PC-9 (cell line): ENCODE measurements at regions not wholly inside any gene's neighbourhood (a gene's known extent, or its start where the extent isn't known, plus 50 kb on each side); places are given as distances from the start of the nearest gene placed in this dataset.

Experiments used
- BruUV-seq: library from RNA; stranded (reverse); fragments of 400-500 nt; replicated peaks from 2 replicates; lab custom pipeline; 2021; lab: Mats Ljungman, UMichigan
- CTCF ChIA-PET: fragments of 300-600 bp; sonication (Branson Sonifier 250); formaldehyde crosslinking; loops from one replicate; lab custom pipeline; 2022; ENCODE audit warnings: antibody characterized with exemption; lab: Charles Lee
- POLR2A ChIA-PET: fragments of 300-600 bp; sonication (Branson Sonifier 250); formaldehyde crosslinking; loops from one replicate; lab custom pipeline; 2022; ENCODE audit warnings: antibody characterized with exemption; ENCODE audit not compliant: unreplicated experiment; lab: Charles Lee
- DNase-seq, 2 experiments: peaks; one replicate each; pipeline versions ENCODE4 v3.0.0 to v3.0.0-alpha.2; 2015 to 2022; ENCODE audit warnings: mixed read lengths in 1 of 2
- H2AFZ ChIP-seq: fragments of 200-600 bp; sonication (generic); 2 replicates; pipeline ENCODE4 v1.8.1; 2017; ENCODE audit warnings: antibody characterized with exemption
- H3F3A ChIP-seq: fragments of 200-600 bp; sonication (generic); 2 replicates; pipeline ENCODE4 v1.8.1; 2017; ENCODE audit warnings: antibody characterized with exemption, mild to moderate bottlenecking, low read depth; ENCODE audit not compliant: insufficient read depth
- H3K27ac ChIP-seq: fragments of 200-600 bp; sonication (generic); 2 replicates; pipeline ENCODE4 v1.6.1; 2016; ENCODE audit warnings: mixed run types
- H3K27me3 ChIP-seq: fragments of 200-600 bp; sonication (generic); 2 replicates; pipeline ENCODE4 v1.6.1; 2016; ENCODE audit warnings: low read depth, mixed run types; ENCODE audit not compliant: insufficient read depth
- H3K36me3 ChIP-seq: fragments of 200-600 bp; sonication (generic); 2 replicates; pipeline ENCODE4 v1.6.1; 2016; ENCODE audit warnings: low read depth, mixed run types
- H3K4me1 ChIP-seq: fragments of 200-600 bp; sonication (generic); replicated peaks from 2 replicates; pipeline ENCODE4 v1.6.1; 2016; ENCODE audit warnings: mixed run types; ENCODE audit not compliant: insufficient read depth
- H3K4me2 ChIP-seq: fragments of 200-600 bp; sonication (generic); 2 replicates; pipeline ENCODE4 v1.6.1; 2017; ENCODE audit warnings: mixed run types
- H3K4me3 ChIP-seq: fragments of 200-600 bp; sonication (generic); 2 replicates; pipeline ENCODE4 v1.6.1; 2016; ENCODE audit warnings: mixed run types
- H3K79me2 ChIP-seq: fragments of 200-600 bp; sonication (generic); 2 replicates; pipeline ENCODE4 v1.6.1; 2017; ENCODE audit warnings: low read depth, mixed run types
- H3K9me2 ChIP-seq: fragments of 200-600 bp; sonication (generic); 2 replicates; pipeline ENCODE4 v1.8.1; 2017; ENCODE audit warnings: mild to moderate bottlenecking; ENCODE audit not compliant: insufficient read depth
- H3K9me3 ChIP-seq: fragments of 200-600 bp; sonication (generic); 2 replicates; pipeline ENCODE4 v1.8.1; 2016; ENCODE audit warnings: low read depth; ENCODE audit not compliant: insufficient read depth
- H4K20me1 ChIP-seq: fragments of 200-600 bp; sonication (generic); 2 replicates; pipeline ENCODE4 v1.8.1; 2017; ENCODE audit not compliant: insufficient read depth
- CTCF ChIP-seq: fragments of 200-600 bp; sonication (generic); conservative IDR thresholded peaks from 2 replicates; pipeline ENCODE4 v1.6.1; 2017; ENCODE audit warnings: mixed run types, antibody characterized with exemption, mild to moderate bottlenecking, moderate library complexity
- EZH2 ChIP-seq: fragments of 200-600 bp; sonication (generic); IDR thresholded peaks from 2 replicates; pipeline ENCODE4 v1.8.0; 2017; ENCODE audit warnings: antibody characterized with exemption, low read depth
- intact Hi-C: fragments of 100-400 bp; cut with micrococcal nuclease; formaldehyde crosslinking; loops from one replicate; pipeline ENCODE4 v1.10.0; 2022; ENCODE audit not compliant: unreplicated experiment

GRCh38 chr9:78479441-78479840 is 182.5 kb downstream of the PSAT1 start:
- H3K4me1 ChIP-seq = no peaks in the 10 kb centered on the region
- no peak overlapping the region for H3K27ac ChIP-seq
- H3K9me3 ChIP-seq = no peaks in the 10 kb centered on the region
- CTCF ChIA-PET = no interaction called here
- no peaks in the 10 kb centered on the region for H3K36me3 ChIP-seq
- TF ChIP-seq CTCF (no peak), EZH2 (no peak)
- BruUV-seq = no TSS peak
- H3K27me3 ChIP-seq = no peaks in the 10 kb centered on the region
- no peaks in the 10 kb centered on the region for H3K9me2 ChIP-seq
- H3F3A ChIP-seq = no peaks in the 10 kb centered on the region
- H3K79me2 ChIP-seq = no peaks in the 10 kb centered on the region
- no peak for DNase-seq
- no peak overlapping the region for H3K4me2 ChIP-seq
- no peak overlapping the region for H2AFZ ChIP-seq
- no peak overlapping the region for H3K4me3 ChIP-seq
- POLR2A ChIA-PET = no interaction called here
- H4K20me1 ChIP-seq = no peaks in the 10 kb centered on the region
- intact Hi-C loops = no loop called here

- CTCF ChIA-PET = no interaction called here
- BruUV-seq = no TSS peak
- Histone ChIP-seq H3K4me2 (no peak overlapping the region), H3K27ac (no peak overlapping the region), H3K4me3 (no peak overlapping the region), H4K20me1 (no peaks in the 10 kb centered on the region), H3K27me3 (peaks cover 7% of the 10 kb centered on the region; the same call in 1 of the 2 replicates), H3K4me1 (no peaks in the 10 kb centered on the region), H3K9me3 (no peaks in the 10 kb centered on the region), H3K79me2 (no peaks in the 10 kb centered on the region), H3F3A (no peaks in the 10 kb centered on the region), H2AFZ (no peak overlapping the region), H3K36me3 (no peaks in the 10 kb centered on the region), H3K9me2 (no peaks in the 10 kb centered on the region)
- no peak for DNase-seq
- POLR2A ChIA-PET = no interaction called here
- intact Hi-C loops = no loop called here
- no peak for TF ChIP-seq CTCF
- no peak for TF ChIP-seq EZH2
Observed at GRCh38 chr9:78486661-78487060, 189.7 kb downstream of the PSAT1 start.

- POLR2A ChIA-PET = no interaction called here
- intact Hi-C loops = no loop called here
- no peaks in the 10 kb centered on the region for H3K9me2 ChIP-seq
- no peaks in the 10 kb centered on the region for H3K4me1 ChIP-seq
- H3K27ac ChIP-seq = no peak overlapping the region
- CTCF ChIA-PET = no interaction called here
- H3K4me2 ChIP-seq = no peak overlapping the region
- no peaks in the 10 kb centered on the region for H3K79me2 ChIP-seq
- no peaks in the 10 kb centered on the region for H3K9me3 ChIP-seq
- H3K4me3 ChIP-seq = no peak overlapping the region
- no peak for TF ChIP-seq CTCF
- no peak for TF ChIP-seq EZH2
- H4K20me1 ChIP-seq = no peaks in the 10 kb centered on the region
- H3F3A ChIP-seq = no peaks in the 10 kb centered on the region
- peaks cover 7% of the 10 kb centered on the region; the same call in 1 of the 2 replicates for H3K27me3 ChIP-seq
- no peak for DNase-seq
- no TSS peak for BruUV-seq
- H2AFZ ChIP-seq = no peak overlapping the region
- no peaks in the 10 kb centered on the region for H3K36me3 ChIP-seq
Observed at GRCh38 chr9:78490231-78490630, 193.3 kb downstream of the PSAT1 start.
